ENCODE measurements at regions not wholly inside any gene's neighbourhood (a gene's known extent, or its start where the extent isn't known, plus 50 kb on each side); places are given as distances from the start of the nearest gene placed in this dataset.

GRCh38 chrX:118878977-118879376, 55.4 kb downstream of the ZCCHC12 start:
- POLR2A ChIA-PET, result no interaction called here
- ATAC-seq (ENCODE audit: low read depth) (no peak), DNase-seq (no peak)
- Mint-ChIP-seq H3K4me1 (no peaks in the 10 kb centered on the region), H3K27me3 (no peaks in the 10 kb centered on the region), H3K4me3 (no peak overlapping the region), H3K27ac (no peak overlapping the region), H3K36me3 (ENCODE audit: low read depth) (no peaks in the 10 kb centered on the region), H3K9me3 (no peaks in the 10 kb centered on the region)
- no peak for TF ChIP-seq CTCF (IDR thresholded peaks at IDR 0.05)
- CTCF ChIA-PET, result no interaction called here
- intact Hi-C loops (cut with micrococcal nuclease), result no loop called here

GRCh38 chrX:118879586-118879985, 56.0 kb downstream of the ZCCHC12 start:
- TF ChIP-seq CTCF (IDR thresholded peaks at IDR 0.05), result no peak
- ATAC-seq (ENCODE audit: low read depth) (no peak), DNase-seq (no peak)
- Mint-ChIP-seq H3K27ac (no peak overlapping the region), H3K36me3 (ENCODE audit: low read depth) (no peaks in the 10 kb centered on the region), H3K4me3 (no peak overlapping the region), H3K27me3 (no peaks in the 10 kb centered on the region), H3K9me3 (no peaks in the 10 kb centered on the region), H3K4me1 (no peaks in the 10 kb centered on the region)
- POLR2A ChIA-PET, result no interaction called here
- intact Hi-C loops (cut with micrococcal nuclease), result no loop called here
- CTCF ChIA-PET, result no interaction called here

GRCh38 chrX:118883994-118884393, 60.4 kb downstream of the ZCCHC12 start:
- CTCF ChIA-PET, result no interaction called here
- Mint-ChIP-seq H3K27ac (no peak overlapping the region), H3K27me3 (peaks cover 7% of the 10 kb centered on the region), H3K4me3 (no peak overlapping the region), H3K4me1 (no peaks in the 10 kb centered on the region), H3K9me3 (no peaks in the 10 kb centered on the region), H3K36me3 (ENCODE audit: low read depth) (no peaks in the 10 kb centered on the region)
- no peak for TF ChIP-seq CTCF (IDR thresholded peaks at IDR 0.05)
- ATAC-seq (ENCODE audit: low read depth) (no peak), DNase-seq (no peak)
- POLR2A ChIA-PET, result no interaction called here
- intact Hi-C loops (cut with micrococcal nuclease), result no loop called here

- POLR2A ChIA-PET, result no interaction called here
- Mint-ChIP-seq H3K36me3 (ENCODE audit: low read depth) (no peaks in the 10 kb centered on the region), H3K4me1 (no peaks in the 10 kb centered on the region), H3K9me3 (no peaks in the 10 kb centered on the region), H3K27ac (no peak overlapping the region), H3K4me3 (no peak overlapping the region), H3K27me3 (peaks cover 7% of the 10 kb centered on the region)
- ATAC-seq (ENCODE audit: low read depth), result no peak
- TF ChIP-seq CTCF (IDR thresholded peaks at IDR 0.05), result no peak
- CTCF ChIA-PET, result no interaction called here
- intact Hi-C loops (cut with micrococcal nuclease), result no loop called here
- no peak for DNase-seq
Measured at GRCh38 chrX:118884552-118885138, 61.0 kb downstream of the ZCCHC12 start.

GRCh38 chrX:118893923-118894322, 70.3 kb downstream of the ZCCHC12 start:
- intact Hi-C loops (cut with micrococcal nuclease), result no loop called here
- POLR2A ChIA-PET, result no interaction called here
- Mint-ChIP-seq H3K36me3 (ENCODE audit: low read depth) (no peaks in the 10 kb centered on the region), H3K4me3 (no peak overlapping the region), H3K27ac (no peak overlapping the region), H3K27me3 (no peaks in the 10 kb centered on the region), H3K9me3 (no peaks in the 10 kb centered on the region), H3K4me1 (peaks cover 4% of the 10 kb centered on the region)
- no peak for TF ChIP-seq CTCF (IDR thresholded peaks at IDR 0.05)
- no peak for ATAC-seq (ENCODE audit: low read depth)
- DNase-seq, result no peak
- CTCF ChIA-PET, result no interaction called here
